NB4 (cell line): ENCODE measurements at regions not wholly inside any gene's neighbourhood (a gene's known extent, or its start where the extent isn't known, plus 50 kb on each side); places are given as distances from the start of the nearest gene placed in this dataset.

Source experiments
- CTCF ChIP-seq: IDR thresholded peaks from one replicate; pipeline ENCODE4 v1.5.1; 2012; ENCODE audit warnings: low read depth, low read length
- MYC ChIP-seq: IDR thresholded peaks from 2 replicates; pipeline ENCODE4 v1.6.1; 2011; ENCODE audit warnings: low read depth, low read length
- POLR2A ChIP-seq: IDR thresholded peaks from 2 replicates; pipeline ENCODE4 v1.6.1; 2011; ENCODE audit warnings: mild to moderate bottlenecking; ENCODE audit not compliant: insufficient read length; ENCODE audit errors: extremely low read depth

DNA sequence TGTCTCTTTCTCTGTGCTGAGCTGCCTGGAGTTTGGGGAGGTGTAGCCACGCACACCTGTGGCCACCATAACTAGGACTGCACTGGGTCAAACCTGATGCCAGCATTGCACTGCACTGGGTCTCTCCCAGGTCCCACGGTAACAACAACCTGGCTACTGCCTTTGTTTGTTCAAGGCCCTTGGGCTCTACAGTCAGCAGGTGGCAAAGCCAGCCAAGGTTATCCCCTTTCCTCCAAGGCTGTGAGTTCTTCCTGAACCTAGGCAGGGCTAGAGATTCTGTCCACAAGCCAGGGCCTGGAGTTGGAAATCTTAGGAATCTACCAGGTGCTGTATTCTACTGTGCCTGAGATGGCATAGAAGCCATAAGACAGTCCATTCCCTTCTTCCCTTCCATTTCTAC lies 126.7 kb upstream of the MAGEE2 start:
- TF ChIP-seq CTCF (no peak), POLR2A (no peak), MYC (no peak)
